Esophagus squamous epithelium (tissue), 4 donors: ENCODE measurements at regions not wholly inside any gene's neighbourhood (a gene's known extent, or its start where the extent isn't known, plus 50 kb on each side); places are given as distances from the start of the nearest gene placed in this dataset.

Source experiments
- POLR2A ChIP-seq, 4 donors: fragments of 450-650 bp; IDR thresholded peaks; one replicate each; pipeline ENCODE4 v1.6.1; 2017; ENCODE audit warnings: antibody characterized with exemption in 4 of 4, mild to moderate bottlenecking in 4 of 4, moderate library complexity in 3 of 4
- TF ChIP-seq, protein P1 (sequence below), 6 experiments: fragments of 450-650 bp in 4 of 6; fragments of 200-600 bp in 2 of 6; sonication (generic) in 2 of 6; IDR thresholded peaks; one replicate each; pipeline ENCODE4 v1.5.1; 2016 to 2019; ENCODE audit warnings: antibody characterized with exemption in 6 of 6, mild to moderate bottlenecking in 4 of 6, moderate library complexity in 4 of 6

DNA sequence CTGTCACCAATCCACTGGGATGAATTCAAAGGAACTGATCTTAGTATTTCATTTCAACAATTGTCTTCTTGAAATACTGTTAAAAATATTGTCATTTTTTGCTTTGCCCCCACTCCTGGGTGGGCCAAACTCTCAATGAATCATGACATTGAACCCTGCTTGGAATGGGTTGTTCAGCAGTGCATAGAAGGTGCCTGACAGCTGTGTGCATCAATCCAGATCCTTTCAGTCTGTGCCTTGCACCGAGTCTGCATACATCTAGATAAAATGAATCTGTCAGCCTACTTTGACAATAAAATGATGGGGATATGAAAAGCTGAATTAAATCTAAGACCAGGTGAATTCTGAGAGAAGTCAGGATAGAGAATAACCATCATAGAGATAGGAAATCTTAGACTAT, 706.6 kb downstream of the CBLN2 start:
- TF ChIP-seq, protein P1, sequence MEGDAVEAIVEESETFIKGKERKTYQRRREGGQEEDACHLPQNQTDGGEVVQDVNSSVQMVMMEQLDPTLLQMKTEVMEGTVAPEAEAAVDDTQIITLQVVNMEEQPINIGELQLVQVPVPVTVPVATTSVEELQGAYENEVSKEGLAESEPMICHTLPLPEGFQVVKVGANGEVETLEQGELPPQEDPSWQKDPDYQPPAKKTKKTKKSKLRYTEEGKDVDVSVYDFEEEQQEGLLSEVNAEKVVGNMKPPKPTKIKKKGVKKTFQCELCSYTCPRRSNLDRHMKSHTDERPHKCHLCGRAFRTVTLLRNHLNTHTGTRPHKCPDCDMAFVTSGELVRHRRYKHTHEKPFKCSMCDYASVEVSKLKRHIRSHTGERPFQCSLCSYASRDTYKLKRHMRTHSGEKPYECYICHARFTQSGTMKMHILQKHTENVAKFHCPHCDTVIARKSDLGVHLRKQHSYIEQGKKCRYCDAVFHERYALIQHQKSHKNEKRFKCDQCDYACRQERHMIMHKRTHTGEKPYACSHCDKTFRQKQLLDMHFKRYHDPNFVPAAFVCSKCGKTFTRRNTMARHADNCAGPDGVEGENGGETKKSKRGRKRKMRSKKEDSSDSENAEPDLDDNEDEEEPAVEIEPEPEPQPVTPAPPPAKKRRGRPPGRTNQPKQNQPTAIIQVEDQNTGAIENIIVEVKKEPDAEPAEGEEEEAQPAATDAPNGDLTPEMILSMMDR (IDR thresholded peaks at IDR 0.05), result no peak
- TF ChIP-seq POLR2A (IDR thresholded peaks at IDR 0.05), result no peak
